Psoas muscle (tissue), 7 donors: ENCODE measurements at regions not wholly inside any gene's neighbourhood (a gene's known extent, or its start where the extent isn't known, plus 50 kb on each side); places are given as distances from the start of the nearest gene placed in this dataset.

Source experiments
- ATAC-seq, 4 donors: fragments of 200-7000 bp; cut with Tn5 transposase; one replicate each; pipeline ENCODE4 v1.9.1; 2020; ENCODE audit warnings: moderate library complexity in 3 of 4, mild to moderate bottlenecking in 2 of 4
- DNase-seq, 2 donors: peaks; one replicate each; pipeline ENCODE4 v3.0.0-alpha.2; 2020
- H3K27ac ChIP-seq: fragments of 200-600 bp; one replicate; pipeline ENCODE4 v1.8.0; 2022
- H3K27me3 ChIP-seq, 3 donors: fragments of 200-600 bp in 1 of 3; one replicate each; pipeline versions ENCODE4 v1.6.1 to v1.8.0; 2013 to 2022; ENCODE audit warnings: low read length in 2 of 3, mild to moderate bottlenecking in 2 of 3, moderate library complexity in 1 of 3; ENCODE audit not compliant: insufficient read depth in 3 of 3
- H3K36me3 ChIP-seq, 2 donors: fragments of 200-600 bp in 1 of 2; one replicate each; pipeline versions ENCODE4 v1.6.1 to v1.8.0; 2013 to 2022; ENCODE audit warnings: low read depth in 1 of 2, mild to moderate bottlenecking in 1 of 2, moderate library complexity in 1 of 2; ENCODE audit not compliant: insufficient read depth in 1 of 2
- H3K4me1 ChIP-seq: fragments of 200-600 bp; one replicate; pipeline ENCODE4 v1.8.0; 2022
- H3K4me3 ChIP-seq: fragments of 200-600 bp; one replicate; pipeline ENCODE4 v1.8.0; 2022; ENCODE audit warnings: mild to moderate bottlenecking
- H3K9me3 ChIP-seq: fragments of 200-600 bp; one replicate; pipeline ENCODE4 v1.8.0; 2022
- WGBS, 3 donors: extraction: QIAGEN DNeasy Blood & Tissue Kit; methylation state at CpG; one replicate each; pipeline versions ENCODE4 v1.1.6 to v1.1.7; 2013; 5-methylcytosine and 5-hydroxymethylcytosine counted together
- intact Hi-C, 2 donors: fragments of 100-400 bp; cut with DNase I; formaldehyde crosslinking; loops; one replicate each; pipeline versions ENCODE4 v1.11.0 to v1.14.2; 2022
- TF ChIP-seq, protein P1 (sequence below): fragments of 200-600 bp; IDR thresholded peaks from one replicate; pipeline ENCODE4 v1.8.0; 2022; ENCODE audit warnings: antibody characterized with exemption
- donor health status: healthy with polysubstance abuse.
- donor health status: DM: no; HTN: no; CAD: no; lungs with moderate emphysema.
- donor health status: Bipolar disorder and iron deficiency.
- donor health status: healthy.
- donor health status: DM: yes; HTN: yes; CAD: no.
- donor health status: DM: no; HTN: no; CAD: no.
- donor health status: DM: yes; HTN: yes; CAD: no.

DNA sequence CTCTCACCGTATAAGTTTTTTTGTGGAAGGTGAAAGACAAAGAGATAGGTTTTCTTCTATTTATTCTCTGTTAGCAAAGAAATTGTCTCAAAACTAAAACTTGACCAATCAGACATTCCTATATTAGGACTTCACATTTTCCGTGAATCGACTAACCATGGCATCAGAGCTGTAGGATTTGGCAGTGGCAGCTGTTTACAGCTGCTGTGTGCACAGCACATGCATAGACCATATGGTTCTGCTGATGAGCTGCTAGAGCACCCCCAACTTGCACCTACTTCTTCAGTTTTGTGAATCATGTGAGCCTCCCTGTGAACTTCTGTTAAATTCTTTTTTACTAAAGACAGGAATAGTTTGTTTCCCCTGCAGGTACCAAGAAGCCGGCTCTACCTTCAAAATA lies 157.9 kb downstream of the RFX6 start:
- H3K4me3 ChIP-seq, result no peak overlapping the region
- DNase-seq (no peak), ATAC-seq (no peak)
- no peak overlapping the region for H3K27ac ChIP-seq
- TF ChIP-seq, protein P1, sequence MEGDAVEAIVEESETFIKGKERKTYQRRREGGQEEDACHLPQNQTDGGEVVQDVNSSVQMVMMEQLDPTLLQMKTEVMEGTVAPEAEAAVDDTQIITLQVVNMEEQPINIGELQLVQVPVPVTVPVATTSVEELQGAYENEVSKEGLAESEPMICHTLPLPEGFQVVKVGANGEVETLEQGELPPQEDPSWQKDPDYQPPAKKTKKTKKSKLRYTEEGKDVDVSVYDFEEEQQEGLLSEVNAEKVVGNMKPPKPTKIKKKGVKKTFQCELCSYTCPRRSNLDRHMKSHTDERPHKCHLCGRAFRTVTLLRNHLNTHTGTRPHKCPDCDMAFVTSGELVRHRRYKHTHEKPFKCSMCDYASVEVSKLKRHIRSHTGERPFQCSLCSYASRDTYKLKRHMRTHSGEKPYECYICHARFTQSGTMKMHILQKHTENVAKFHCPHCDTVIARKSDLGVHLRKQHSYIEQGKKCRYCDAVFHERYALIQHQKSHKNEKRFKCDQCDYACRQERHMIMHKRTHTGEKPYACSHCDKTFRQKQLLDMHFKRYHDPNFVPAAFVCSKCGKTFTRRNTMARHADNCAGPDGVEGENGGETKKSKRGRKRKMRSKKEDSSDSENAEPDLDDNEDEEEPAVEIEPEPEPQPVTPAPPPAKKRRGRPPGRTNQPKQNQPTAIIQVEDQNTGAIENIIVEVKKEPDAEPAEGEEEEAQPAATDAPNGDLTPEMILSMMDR, result no peak
- no peaks in the 10 kb centered on the region for H3K9me3 ChIP-seq
- 54 to 70% (median 59%) methylated on average over 4 of the region's 4 CpGs for WGBS, 3 donors
- no peaks in the 10 kb centered on the region for H3K27me3 ChIP-seq
- intact Hi-C loops, result no loop called here
- H3K36me3 ChIP-seq, result no peaks in the 10 kb centered on the region
- H3K4me1 ChIP-seq, result no peaks in the 10 kb centered on the region

DNA sequence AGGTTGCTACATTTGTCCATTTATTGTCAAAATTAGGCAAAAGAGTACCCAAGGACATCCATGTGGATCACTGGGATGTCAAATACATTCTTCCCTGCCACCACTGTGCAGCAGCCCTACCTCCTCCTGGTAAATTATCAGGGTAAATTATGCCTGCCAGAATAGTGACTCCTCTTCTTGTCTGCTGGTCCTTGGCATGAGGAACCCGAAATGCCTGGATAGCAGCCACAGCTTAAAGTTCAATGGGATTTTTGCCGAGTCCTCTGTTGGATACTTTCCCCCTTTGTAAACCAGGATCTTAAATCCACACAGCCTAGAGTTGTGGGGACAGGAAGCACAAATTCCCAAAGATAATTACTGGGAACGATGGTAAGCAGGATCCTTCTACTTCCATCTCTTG lies 173.3 kb downstream of the RFX6 start:
- no peaks in the 10 kb centered on the region for H3K4me1 ChIP-seq
- 20 to 32% (median 30%) methylated on average over 3 of the region's 3 CpGs for WGBS, 3 donors
- H3K27ac ChIP-seq, result no peak overlapping the region
- no peaks in the 10 kb centered on the region for H3K36me3 ChIP-seq
- H3K27me3 ChIP-seq, result no peaks in the 10 kb centered on the region
- no peak overlapping the region for H3K4me3 ChIP-seq
- ATAC-seq, result peak in 2 of 4 donors; percentile 55
- H3K9me3 ChIP-seq, result no peaks in the 10 kb centered on the region
- TF ChIP-seq, protein P1, result no peak
- intact Hi-C loops, result no loop called here
- no peak for DNase-seq

DNA sequence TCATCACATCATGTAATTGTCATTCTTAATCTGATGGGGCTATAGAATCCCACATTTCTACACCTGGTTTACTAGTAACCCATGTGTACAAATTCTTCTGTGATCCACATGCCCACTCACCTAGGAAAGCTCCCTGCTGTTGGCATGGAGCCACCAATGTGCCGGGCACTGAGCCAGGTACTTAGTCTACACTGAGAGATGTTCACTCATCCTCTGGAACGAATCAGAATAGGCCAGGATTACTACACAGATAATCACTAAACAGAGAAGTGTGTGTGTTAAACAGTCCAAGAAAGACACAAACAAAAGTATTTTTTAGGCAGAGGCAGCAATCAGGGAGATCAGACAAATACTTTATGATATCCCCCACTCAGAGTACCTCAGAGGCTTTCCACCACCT lies 193.2 kb upstream of the VGLL2 start:
- DNase-seq (peak; percentile 18 to 54), ATAC-seq (peak in 1 of 4 donors; percentile 61)
- Histone ChIP-seq H3K27ac (no peak overlapping the region), H3K36me3 (no peaks in the 10 kb centered on the region), H3K4me3 (no peak overlapping the region), H3K27me3 (no peaks in the 10 kb centered on the region), H3K4me1 (no peaks in the 10 kb centered on the region), H3K9me3 (no peaks in the 10 kb centered on the region)
- TF ChIP-seq, protein P1, result no peak
- intact Hi-C loops, result no loop called here
- WGBS, 3 donors, result 19 to 29% (median 20%) methylated on average over 2 of the region's 2 CpGs

DNA sequence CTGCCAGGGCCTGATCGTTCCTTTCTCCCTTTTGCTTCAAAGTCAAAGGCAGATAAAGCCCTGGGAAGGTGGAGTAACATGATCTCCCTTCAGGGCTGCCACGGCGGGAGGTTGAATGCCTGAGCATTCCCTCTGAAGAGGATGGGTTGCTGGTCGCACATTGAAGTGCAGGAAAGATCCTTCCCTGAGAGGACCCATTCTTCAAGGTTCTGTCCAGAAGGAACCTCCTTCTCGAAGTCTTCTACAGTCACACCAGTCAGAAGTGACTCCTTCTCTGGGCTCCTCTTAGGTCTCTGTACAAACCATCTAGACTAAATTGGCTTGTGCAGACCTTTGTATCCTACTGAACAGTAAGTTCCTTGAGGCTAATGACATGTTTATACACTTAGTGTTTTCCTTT lies 192.6 kb upstream of the VGLL2 start:
- no peak overlapping the region for H3K27ac ChIP-seq
- DNase-seq (no peak), ATAC-seq (no peak)
- H3K4me3 ChIP-seq, result no peak overlapping the region
- TF ChIP-seq, protein P1, result no peak
- H3K27me3 ChIP-seq, result no peaks in the 10 kb centered on the region
- 29 to 35% (median 33%) methylated on average over 5 of the region's 5 CpGs for WGBS, 3 donors
- no peaks in the 10 kb centered on the region for H3K9me3 ChIP-seq
- H3K36me3 ChIP-seq, result no peaks in the 10 kb centered on the region
- intact Hi-C loops, result no loop called here
- no peaks in the 10 kb centered on the region for H3K4me1 ChIP-seq

DNA sequence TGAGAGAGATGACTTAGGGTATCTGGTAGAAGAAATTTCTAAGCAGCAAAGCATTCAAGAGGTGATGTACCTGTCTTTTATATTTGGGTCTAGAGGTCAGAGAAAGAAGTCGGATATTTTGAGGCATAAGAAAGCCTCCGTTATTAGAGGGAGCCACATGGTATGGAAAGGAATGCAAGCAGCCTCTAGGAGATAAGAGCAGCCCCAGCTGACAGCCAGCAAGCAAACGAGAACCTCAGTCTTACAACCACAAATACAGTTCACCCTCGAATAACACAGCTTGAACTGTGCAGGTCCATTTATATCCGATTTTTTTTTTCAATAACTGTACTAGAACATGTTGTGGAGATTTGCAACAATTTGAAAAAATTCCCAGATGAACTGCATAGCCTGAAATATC lies 190.7 kb upstream of the VGLL2 start:
- ATAC-seq, result no peak
- 57 to 63% (median 63%) methylated on average over 5 of the region's 5 CpGs for WGBS, 3 donors

More for the DNA sequence above, 190.7 kb upstream of the VGLL2 start:
- H3K4me1 ChIP-seq, result no peaks in the 10 kb centered on the region
- no peak for DNase-seq
- H3K4me3 ChIP-seq, result no peak overlapping the region
- H3K9me3 ChIP-seq, result no peaks in the 10 kb centered on the region
- intact Hi-C loops, result no loop called here
- no peak overlapping the region for H3K27ac ChIP-seq
- TF ChIP-seq, protein P1, result no peak
- H3K36me3 ChIP-seq, result no peaks in the 10 kb centered on the region
- no peaks in the 10 kb centered on the region for H3K27me3 ChIP-seq
